T-helper 2 cell treated with Interferon-gamma antibody and Interleukin-4, amounts not matched to agents 100 ng/mL and 5 ng/mL, for 36 hours (primary cell): ENCODE measurements at regions not wholly inside any gene's neighbourhood (a gene's known extent, or its start where the extent isn't known, plus 50 kb on each side); places are given as distances from the start of the nearest gene placed in this dataset.

Experiments
- intact Hi-C: fragments of 100-400 bp; cut with micrococcal nuclease; formaldehyde crosslinking; loops from one replicate; pipeline ENCODE4 v1.15.1; 2023

GRCh38 chr16:86426063-86426642, 84.2 kb upstream of the FOXF1 start:
- intact Hi-C loops = no loop called here

GRCh38 chr16:86427433-86427851, 82.9 kb upstream of the FOXF1 start:
- intact Hi-C loops = no loop called here

- intact Hi-C loops = no loop called here
Measured at GRCh38 chr16:86428729-86429517, 81.4 kb upstream of the FOXF1 start.

- intact Hi-C loops = no loop called here
Measured at GRCh38 chr16:86429663-86430062, 80.7 kb upstream of the FOXF1 start.

GRCh38 chr16:86430814-86431213, 79.5 kb upstream of the FOXF1 start:
- intact Hi-C loops = no loop called here

- intact Hi-C loops = no loop called here
Measured at GRCh38 chr16:86431540-86431939, 78.8 kb upstream of the FOXF1 start.

GRCh38 chr16:86432048-86432447, 78.3 kb upstream of the FOXF1 start:
- intact Hi-C loops = no loop called here

- intact Hi-C loops = no loop called here
Measured at GRCh38 chr16:86432691-86433090, 77.6 kb upstream of the FOXF1 start.

- intact Hi-C loops = no loop called here
Measured at GRCh38 chr16:86436466-86437185, 73.7 kb upstream of the FOXF1 start.

- intact Hi-C loops = no loop called here
Measured at GRCh38 chr16:86437348-86437747, 73.0 kb upstream of the FOXF1 start.

GRCh38 chr16:86442703-86443102, 67.6 kb upstream of the FOXF1 start:
- intact Hi-C loops = no loop called here

- intact Hi-C loops = no loop called here
Measured at GRCh38 chr16:86443508-86444147, 66.7 kb upstream of the FOXF1 start.

GRCh38 chr16:86444261-86444660, 66.1 kb upstream of the FOXF1 start:
- intact Hi-C loops = no loop called here

GRCh38 chr16:86444661-86445060, 65.7 kb upstream of the FOXF1 start:
- intact Hi-C loops = no loop called here

GRCh38 chr16:86446279-86446678, 64.0 kb upstream of the FOXF1 start:
- intact Hi-C loops = no loop called here

GRCh38 chr16:86447228-86447627, 63.1 kb upstream of the FOXF1 start:
- intact Hi-C loops = no loop called here

GRCh38 chr16:86448306-86448890, 61.9 kb upstream of the FOXF1 start:
- intact Hi-C loops = no loop called here

GRCh38 chr16:86449446-86450095, 60.8 kb upstream of the FOXF1 start:
- intact Hi-C loops = no loop called here

- intact Hi-C loops = no loop called here
Measured at GRCh38 chr16:86450691-86451090, 59.6 kb upstream of the FOXF1 start.

GRCh38 chr16:86452451-86452850, 57.9 kb upstream of the FOXF1 start:
- intact Hi-C loops = no loop called here

- intact Hi-C loops = no loop called here
Measured at GRCh38 chr16:86455116-86455515, 55.2 kb upstream of the FOXF1 start.
